Vagina (tissue), 2 donors: ENCODE measurements at regions not wholly inside any gene's neighbourhood (a gene's known extent, or its start where the extent isn't known, plus 50 kb on each side); places are given as distances from the start of the nearest gene placed in this dataset.

ENCODE experiments used
- DNase-seq, 2 donors: peaks; one replicate each; pipeline ENCODE4 v3.0.0-alpha.2; 2017; ENCODE audit errors: extremely low spot score in 2 of 2
- H3K27ac ChIP-seq: fragments of 200-600 bp; sonication (generic); one replicate; pipeline ENCODE4 v1.5.1; 2019
- H3K27me3 ChIP-seq: fragments of 200-600 bp; sonication (generic); one replicate; pipeline ENCODE4 v1.5.1; 2019
- H3K36me3 ChIP-seq, 2 donors: fragments of 200-600 bp; sonication (generic); one replicate each; pipeline ENCODE4 v1.5.1; 2017 to 2019
- H3K4me1 ChIP-seq: fragments of 200-600 bp; sonication (generic); one replicate; pipeline ENCODE4 v1.5.1; 2019
- H3K4me3 ChIP-seq, 2 donors: fragments of 200-600 bp; sonication (generic); 1 replicate in 1 of 2; 2 replicates in 1 of 2; pipeline ENCODE4 v1.5.1; 2016 to 2019
- H3K9me3 ChIP-seq: fragments of 200-600 bp; sonication (generic); one replicate; pipeline ENCODE4 v1.5.1; 2019
- CTCF ChIP-seq, 3 experiments: fragments of 450-650 bp in 2 of 3; fragments of 200-600 bp in 1 of 3; sonication (generic) in 1 of 3; IDR thresholded peaks; one replicate each; pipeline ENCODE4 v1.5.1; 2017 to 2019; ENCODE audit warnings: antibody characterized with exemption in 3 of 3, mild to moderate bottlenecking in 2 of 3, moderate library complexity in 2 of 3
- POLR2A ChIP-seq, 2 donors: fragments of 450-650 bp; IDR thresholded peaks; one replicate each; pipeline ENCODE4 v1.6.1; 2017; ENCODE audit warnings: antibody characterized with exemption in 2 of 2, mild to moderate bottlenecking in 2 of 2, moderate library complexity in 2 of 2
- POLR2AphosphoS5 ChIP-seq, 2 donors: sonication (generic); formaldehyde crosslinking; IDR thresholded peaks; one replicate each; pipeline ENCODE4 v1.9.0; 2017; ENCODE audit warnings: antibody characterized with exemption in 2 of 2, mild to moderate bottlenecking in 2 of 2, low read depth in 1 of 2; ENCODE audit not compliant: insufficient read depth in 1 of 2
- intact Hi-C: fragments of 100-400 bp; cut with DNase I; formaldehyde crosslinking; loops from one replicate; pipeline ENCODE4 v1.15.1; 2023

GRCh38 chr4:38283724-38284123 is 323.5 kb downstream of the PTTG2 start:
- TF ChIP-seq CTCF (IDR thresholded peaks at IDR 0.05) = no peak
- TF ChIP-seq POLR2A (IDR thresholded peaks at IDR 0.05) = no peak
- TF ChIP-seq POLR2AphosphoS5 (IDR thresholded peaks at IDR 0.05; ENCODE audit: insufficient read depth in 1 of 2, low read depth in 1 of 2) = no peak
- Histone ChIP-seq H3K27ac (no peak overlapping the region), H3K4me3 (no peak overlapping the region), H3K36me3 (no peaks in the 10 kb centered on the region), H3K4me1 (peaks cover 27% of the 10 kb centered on the region), H3K27me3 (no peaks in the 10 kb centered on the region), H3K9me3 (no peaks in the 10 kb centered on the region)
- intact Hi-C loops = no loop called here
- DNase-seq = no peak

- H3K9me3 ChIP-seq = no peaks in the 10 kb centered on the region
- H3K27me3 ChIP-seq = no peaks in the 10 kb centered on the region
- intact Hi-C loops = no loop called here
- no peak overlapping the region for H3K4me3 ChIP-seq
- H3K4me1 ChIP-seq = peaks cover 24% of the 10 kb centered on the region
- TF ChIP-seq POLR2AphosphoS5 (IDR thresholded peaks at IDR 0.05; ENCODE audit: insufficient read depth in 1 of 2, low read depth in 1 of 2) (no peak), POLR2A (IDR thresholded peaks at IDR 0.05) (no peak), CTCF (IDR thresholded peaks at IDR 0.05) (no peak)
- DNase-seq = no peak
- no peak overlapping the region for H3K27ac ChIP-seq
- H3K36me3 ChIP-seq = no peaks in the 10 kb centered on the region
These were observed 324.3 kb downstream of the PTTG2 start for GRCh38 chr4:38284294-38285030.

- Histone ChIP-seq H3K4me3 (no peak overlapping the region), H3K27me3 (no peaks in the 10 kb centered on the region), H3K36me3 (no peaks in the 10 kb centered on the region), H3K4me1 (no peaks in the 10 kb centered on the region), H3K27ac (no peak overlapping the region), H3K9me3 (no peaks in the 10 kb centered on the region)
- no peak for TF ChIP-seq CTCF (IDR thresholded peaks at IDR 0.05)
- TF ChIP-seq POLR2AphosphoS5 (IDR thresholded peaks at IDR 0.05; ENCODE audit: insufficient read depth in 1 of 2, low read depth in 1 of 2) = no peak
- TF ChIP-seq POLR2A (IDR thresholded peaks at IDR 0.05) = no peak
- no peak for DNase-seq
- intact Hi-C loops = no loop called here
These were observed 327.1 kb downstream of the PTTG2 start for GRCh38 chr4:38287101-38287851.

GRCh38 chr4:38289553-38289952 is 329.4 kb downstream of the PTTG2 start:
- no peak overlapping the region for H3K27ac ChIP-seq
- no peaks in the 10 kb centered on the region for H3K9me3 ChIP-seq
- intact Hi-C loops = no loop called here
- no peaks in the 10 kb centered on the region for H3K27me3 ChIP-seq
- H3K4me3 ChIP-seq = no peak overlapping the region
- H3K4me1 ChIP-seq = no peaks in the 10 kb centered on the region
- H3K36me3 ChIP-seq = no peaks in the 10 kb centered on the region
- DNase-seq = no peak
- TF ChIP-seq POLR2AphosphoS5 (IDR thresholded peaks at IDR 0.05; ENCODE audit: insufficient read depth in 1 of 2, low read depth in 1 of 2) (no peak), POLR2A (IDR thresholded peaks at IDR 0.05) (no peak), CTCF (IDR thresholded peaks at IDR 0.05) (no peak)

GRCh38 chr4:38290366-38290765 is 330.2 kb downstream of the PTTG2 start:
- no peaks in the 10 kb centered on the region for H3K36me3 ChIP-seq
- H3K4me1 ChIP-seq = no peaks in the 10 kb centered on the region
- H3K27ac ChIP-seq = no peak overlapping the region
- TF ChIP-seq POLR2AphosphoS5 (IDR thresholded peaks at IDR 0.05; ENCODE audit: insufficient read depth in 1 of 2, low read depth in 1 of 2) (no peak), CTCF (IDR thresholded peaks at IDR 0.05) (no peak), POLR2A (IDR thresholded peaks at IDR 0.05) (no peak)
- H3K9me3 ChIP-seq = no peaks in the 10 kb centered on the region
- H3K4me3 ChIP-seq = no peak overlapping the region
- intact Hi-C loops = no loop called here
- DNase-seq = no peak
- no peaks in the 10 kb centered on the region for H3K27me3 ChIP-seq
